ENCODE measurements at regions not wholly inside any gene's neighbourhood (a gene's known extent, or its start where the extent isn't known, plus 50 kb on each side); places are given as distances from the start of the nearest gene placed in this dataset.

DNA sequence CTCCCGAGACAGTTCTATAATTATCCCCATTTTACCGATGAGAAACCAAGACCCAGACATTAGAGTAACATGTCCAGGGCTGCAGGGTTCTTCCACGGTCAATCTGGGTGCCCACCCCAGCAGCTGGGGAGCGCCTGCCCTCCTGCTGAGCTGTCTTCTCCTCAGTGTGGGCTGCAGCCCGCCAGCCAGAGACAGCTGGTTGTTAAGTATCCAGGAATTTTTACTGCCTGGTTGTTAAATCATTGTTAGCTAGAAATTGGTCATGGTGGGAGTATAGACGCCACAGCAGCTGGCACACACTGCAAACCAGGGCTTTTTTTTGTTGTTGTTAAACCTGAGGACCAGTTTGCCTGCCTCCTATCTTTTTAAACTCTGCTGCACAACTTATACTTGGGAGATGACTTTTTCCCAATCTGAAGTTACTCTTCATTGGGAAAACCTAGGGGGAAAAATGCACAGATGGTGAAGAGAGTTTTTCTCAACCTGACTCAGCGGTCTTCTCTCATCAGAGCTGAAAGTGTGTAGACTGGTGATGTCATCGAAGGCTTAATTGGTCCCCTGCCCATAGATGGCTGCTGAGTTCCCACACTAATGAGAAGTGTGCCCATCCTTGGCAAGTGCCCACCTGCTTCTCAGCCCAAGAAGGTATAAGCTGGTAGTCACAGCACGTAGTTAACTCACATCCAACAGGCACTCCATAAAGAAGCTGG lies 208.6 kb downstream of the DRD1 start:
- DNase-seq, result no peak

DNA sequence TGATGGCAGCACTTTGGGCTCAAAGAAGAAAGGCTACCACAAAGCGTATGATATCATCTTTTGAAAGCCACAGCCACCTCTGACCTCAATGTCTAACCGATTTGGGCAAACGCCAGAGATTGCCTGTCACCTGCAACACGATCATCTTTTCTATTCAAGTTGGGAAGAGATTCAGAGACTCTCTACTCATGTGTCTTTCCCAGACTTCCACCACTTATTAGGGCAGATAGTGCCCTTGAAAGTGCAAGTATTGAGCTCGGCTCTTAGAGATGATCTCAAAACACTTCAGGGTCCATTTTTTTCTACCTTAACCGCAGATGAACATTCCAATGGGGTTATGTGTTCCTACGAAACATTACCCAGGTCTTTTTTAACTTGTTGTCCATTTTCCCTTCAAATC lies 213.7 kb downstream of the DRD1 start:
- DNase-seq, result no peak

DNA sequence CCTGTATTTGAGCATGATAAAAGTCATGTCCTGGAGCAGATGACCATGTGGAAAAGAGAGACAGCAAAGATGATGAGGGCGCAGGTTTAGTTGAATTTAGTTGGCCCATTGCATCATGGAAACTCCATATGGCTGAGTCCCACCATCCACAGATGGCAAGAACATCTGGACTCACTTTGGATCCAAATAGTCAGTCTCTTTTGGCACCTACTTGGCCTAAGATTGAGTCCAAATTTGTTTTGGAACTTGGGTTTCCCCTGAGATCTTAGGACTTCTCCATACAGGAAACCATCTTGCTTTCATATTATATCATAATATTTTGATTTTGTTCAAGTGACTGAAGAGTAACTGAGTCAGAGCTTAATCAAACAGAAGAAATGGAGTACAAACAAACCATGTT lies 217.5 kb downstream of the DRD1 start:
- DNase-seq, result no peak

DNA sequence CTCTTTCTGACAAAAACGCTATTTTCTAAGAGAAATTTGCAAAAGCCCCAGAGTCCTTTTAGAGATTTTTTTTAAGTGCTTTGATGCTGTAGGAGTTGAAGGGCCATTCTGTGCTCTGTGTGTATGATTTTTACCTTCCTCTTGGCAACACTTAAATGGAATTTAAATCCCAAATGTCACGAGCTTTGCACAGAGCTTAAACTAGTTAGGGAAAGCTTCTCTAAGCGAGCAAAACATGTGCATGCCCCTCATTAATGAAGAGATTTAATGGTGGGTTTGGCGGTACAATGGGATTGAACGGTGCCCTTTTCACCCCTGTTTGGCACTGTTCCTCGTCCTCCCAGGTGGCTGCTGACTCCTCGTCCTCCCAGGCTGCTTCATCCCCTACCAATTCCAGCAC lies 220.7 kb downstream of the DRD1 start:
- no peak for DNase-seq

DNA sequence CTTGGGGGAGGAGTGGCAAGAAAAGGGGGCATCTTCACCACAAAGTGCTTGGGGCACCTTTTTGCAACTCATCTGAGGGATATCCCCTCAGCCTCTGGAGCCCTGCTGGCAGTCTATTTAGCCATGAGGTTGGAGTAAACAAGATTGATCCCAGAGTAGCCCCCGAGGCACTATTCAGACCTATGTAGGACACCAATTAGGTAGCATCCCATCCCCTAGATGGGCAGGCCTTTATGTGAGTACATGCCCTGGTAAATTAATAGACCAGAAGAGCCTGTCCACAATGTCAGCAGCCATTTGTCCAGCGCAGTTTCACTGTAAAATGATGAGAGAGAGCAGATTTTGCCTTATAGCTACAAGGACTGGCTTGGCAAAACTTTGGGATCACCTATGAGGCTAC lies 221.4 kb downstream of the DRD1 start:
- no peak for DNase-seq

DNA sequence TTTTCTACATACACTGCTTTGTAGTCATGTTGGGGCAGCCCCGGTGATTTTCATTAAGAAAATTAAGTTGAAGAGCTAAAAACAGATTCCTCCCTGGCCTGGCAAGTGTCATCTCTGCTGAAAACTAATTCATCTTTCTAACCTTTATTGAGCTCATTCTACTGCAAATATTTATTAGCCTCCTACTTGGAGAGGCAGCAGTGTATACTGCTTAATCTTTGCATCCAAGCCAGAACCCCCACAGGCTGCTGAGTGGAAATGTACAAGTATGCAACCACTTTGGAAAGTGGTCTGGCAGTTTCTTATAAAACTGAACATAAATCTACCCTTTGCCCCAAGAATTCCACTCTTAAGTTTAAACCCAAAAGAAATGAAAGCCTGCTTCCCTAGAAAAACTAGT lies 223.4 kb downstream of the DRD1 start:
- DNase-seq, result no peak

DNA sequence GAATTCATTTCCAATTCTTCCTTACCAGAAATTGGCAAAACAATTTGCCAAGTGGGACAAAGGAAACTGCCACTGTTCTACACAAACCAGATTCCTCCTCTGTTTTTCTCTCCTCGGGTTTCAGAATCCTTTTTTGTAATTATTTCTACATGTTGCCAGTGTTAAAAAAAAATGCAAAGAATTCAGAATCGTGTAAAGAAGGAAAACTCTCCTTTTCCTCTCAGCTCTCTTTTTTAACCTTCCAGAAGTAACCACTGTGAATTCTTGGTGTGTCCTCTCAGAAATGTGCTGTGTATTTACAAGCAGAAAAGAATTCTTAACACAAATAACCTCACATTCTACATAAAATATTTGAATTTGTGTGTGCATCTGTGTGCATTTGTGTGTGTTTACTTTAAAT lies 224.6 kb downstream of the DRD1 start:
- no peak for DNase-seq

DNA sequence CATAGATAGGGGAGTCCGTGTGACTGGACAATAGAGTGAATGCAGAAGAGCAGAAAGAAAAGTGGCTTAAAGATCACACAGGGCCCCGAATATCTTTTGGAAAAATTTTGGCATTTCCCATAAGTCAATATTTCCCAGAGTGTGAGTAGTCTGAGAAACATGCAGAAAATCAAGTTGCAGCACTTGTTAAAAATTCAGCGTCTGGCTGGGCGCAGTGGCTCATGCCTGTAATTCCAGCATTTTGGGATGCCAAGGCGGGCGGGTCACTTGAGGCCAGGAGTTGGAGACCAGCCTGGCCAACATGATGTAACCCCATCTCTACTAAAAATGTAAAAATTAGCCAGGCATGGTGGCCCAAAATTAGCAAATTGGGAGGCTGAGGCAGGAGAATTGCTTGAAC lies 227.0 kb downstream of the DRD1 start:
- DNase-seq, result no peak

DNA sequence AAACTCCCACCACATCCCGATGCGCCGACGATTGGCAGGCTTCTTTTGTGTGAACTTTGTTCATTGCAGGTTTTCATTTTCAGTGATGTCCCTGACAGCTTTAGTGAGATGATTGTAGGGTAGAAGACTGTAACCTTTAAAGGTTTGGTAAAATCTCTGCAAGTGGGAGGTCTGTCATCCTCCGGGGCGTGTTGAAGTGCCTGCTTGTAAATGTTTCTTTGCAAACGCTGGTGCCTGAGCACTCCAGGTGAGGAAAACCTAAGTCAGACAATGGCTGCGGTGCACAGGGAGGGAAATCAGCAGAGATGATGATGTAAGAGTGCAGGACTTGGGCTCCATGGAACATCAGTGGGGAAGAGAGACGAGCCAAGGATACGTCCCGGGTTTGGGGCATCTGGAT lies 228.1 kb downstream of the DRD1 start:
- no peak for DNase-seq

DNA sequence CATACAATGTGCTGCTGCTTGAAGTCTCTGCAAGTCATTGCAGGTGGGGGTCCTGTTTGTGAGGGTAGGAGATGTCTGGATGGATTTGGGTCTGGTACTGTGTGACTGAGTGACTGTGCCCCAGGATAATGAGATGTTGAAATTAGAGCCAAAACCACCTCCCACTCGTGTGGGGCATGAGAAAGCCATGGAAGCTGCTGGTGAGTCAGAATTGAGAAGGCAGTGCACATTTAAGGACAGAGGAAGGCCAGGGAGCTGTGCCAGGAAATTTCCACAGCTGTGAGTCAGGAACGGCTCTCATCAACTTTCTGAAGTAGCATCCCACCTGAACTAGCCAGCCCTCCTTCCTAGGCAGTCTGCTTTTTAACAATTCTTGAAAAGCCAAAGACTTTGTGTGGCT lies 229.8 kb downstream of the DRD1 start:
- peak; percentile 10 for DNase-seq

DNA sequence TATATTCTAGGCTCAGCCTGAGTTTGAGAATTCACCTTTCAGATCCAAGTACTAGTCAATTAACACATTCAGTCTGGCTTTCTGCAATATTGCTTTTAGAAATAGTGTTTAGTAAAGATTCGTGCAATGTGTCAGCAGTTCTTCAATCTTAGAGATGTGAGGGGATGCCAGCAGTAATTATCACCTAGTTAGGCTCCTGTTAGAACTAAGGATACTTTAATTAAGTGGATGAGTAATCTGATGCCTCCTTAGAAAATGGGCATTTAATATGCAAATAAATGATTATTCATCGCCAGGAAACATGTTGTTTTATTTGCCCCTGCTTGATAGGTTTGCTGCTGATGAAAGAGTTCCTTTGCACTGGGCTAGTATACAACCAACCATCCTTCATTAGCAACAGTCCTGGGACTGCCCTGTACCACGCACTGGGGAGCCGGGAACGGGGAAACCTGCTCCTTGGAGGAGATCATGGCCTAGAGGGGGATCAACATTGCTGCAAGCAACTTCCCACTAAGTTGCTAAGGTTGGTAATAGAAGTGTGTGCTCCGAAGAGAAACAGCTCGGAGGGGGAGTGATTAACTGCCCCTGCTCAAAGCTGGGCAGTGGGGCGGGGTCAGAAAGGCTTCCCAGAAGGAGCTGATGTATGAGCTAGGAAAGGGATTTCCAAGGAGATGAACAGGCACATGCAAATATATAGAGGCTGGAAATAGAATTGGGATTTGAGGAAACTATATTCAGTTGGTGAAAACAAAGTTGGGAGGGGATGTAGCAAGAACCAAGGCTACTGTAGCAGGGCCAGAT lies 231.8 kb downstream of the DRD1 start:
- no peak for DNase-seq

DNA sequence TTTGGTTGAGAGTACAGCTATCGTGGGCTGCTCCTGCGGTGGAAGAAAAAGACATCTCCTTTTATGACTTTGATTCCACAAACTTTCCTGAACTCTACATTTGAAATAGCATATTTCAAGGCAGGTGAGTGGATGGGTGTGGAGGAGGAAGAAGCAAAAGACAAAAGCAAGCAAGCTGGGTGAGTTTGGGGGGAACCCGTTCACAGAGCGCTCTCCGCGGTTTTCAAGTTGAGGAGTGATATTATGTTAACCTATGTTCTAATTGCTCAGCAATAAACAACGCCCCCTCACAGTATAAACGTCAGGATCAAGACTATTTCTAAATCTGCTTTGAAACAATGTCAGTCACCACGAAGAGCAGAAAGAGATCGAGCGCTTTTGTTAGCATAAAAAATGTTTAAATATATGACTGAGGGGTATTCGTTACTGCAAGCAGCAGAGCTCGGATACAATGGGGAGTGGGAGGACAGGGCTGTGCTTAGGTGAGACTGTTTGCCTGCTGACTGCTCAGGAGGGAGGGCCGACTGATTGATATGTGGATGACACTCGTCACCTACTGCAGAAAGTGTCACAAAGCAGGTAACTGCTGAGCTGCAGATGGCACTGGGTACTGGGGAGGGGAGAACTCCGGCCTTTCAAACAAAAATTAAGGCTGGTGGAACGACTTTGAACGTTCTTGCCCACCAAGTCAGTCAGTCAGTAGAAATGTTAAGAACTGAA lies 236.5 kb downstream of the DRD1 start:
- DNase-seq, result no peak

DNA sequence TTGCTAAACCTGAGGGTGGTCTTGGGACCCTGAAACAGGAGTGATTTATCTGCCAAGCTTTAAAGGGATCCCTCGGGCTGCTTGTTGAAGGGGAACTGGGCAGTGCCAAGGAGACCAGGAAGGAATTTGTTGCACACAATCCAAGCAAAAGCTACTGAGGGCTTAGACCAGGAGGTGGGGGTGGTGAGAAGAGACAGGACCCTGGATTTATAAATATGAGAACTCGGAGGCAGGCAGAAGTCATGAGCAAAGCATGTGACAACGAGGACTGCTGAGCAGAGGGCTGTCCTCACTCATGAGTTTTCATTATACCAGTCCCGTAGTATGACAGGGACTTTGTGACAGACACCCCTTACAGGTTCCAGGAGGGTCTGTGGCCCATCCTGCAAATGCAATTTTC lies 237.3 kb downstream of the DRD1 start:
- DNase-seq, result no peak

DNA sequence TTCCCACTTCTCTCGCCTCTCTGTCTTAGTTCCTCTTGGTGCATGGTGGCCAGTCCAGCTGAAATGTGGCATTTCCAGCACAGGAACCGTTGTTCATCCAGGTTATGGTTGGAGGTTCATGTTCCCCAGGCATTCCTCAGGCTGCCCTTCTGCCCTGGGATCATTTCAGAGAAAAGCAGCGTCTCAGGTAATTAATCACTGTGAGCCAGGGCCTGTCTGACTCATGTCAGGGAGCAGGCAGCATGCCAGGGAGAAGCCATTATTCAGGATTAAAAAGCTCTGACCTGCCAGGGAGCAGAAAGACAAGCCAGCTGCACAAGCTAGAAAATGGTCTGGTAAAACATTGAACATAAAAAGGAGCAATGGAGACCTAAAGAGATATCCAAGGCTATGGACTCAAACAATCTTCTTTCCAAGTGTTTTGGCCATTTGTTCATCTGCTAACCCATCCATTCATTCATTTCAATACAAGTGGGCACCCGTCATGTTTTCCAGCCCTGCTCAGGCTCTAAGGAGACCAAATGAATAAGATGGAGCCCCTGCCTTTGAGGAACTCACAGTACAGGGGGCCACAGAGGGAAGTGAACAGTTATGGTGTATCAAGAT lies 241.4 kb downstream of the DRD1 start:
- no peak for DNase-seq

DNA sequence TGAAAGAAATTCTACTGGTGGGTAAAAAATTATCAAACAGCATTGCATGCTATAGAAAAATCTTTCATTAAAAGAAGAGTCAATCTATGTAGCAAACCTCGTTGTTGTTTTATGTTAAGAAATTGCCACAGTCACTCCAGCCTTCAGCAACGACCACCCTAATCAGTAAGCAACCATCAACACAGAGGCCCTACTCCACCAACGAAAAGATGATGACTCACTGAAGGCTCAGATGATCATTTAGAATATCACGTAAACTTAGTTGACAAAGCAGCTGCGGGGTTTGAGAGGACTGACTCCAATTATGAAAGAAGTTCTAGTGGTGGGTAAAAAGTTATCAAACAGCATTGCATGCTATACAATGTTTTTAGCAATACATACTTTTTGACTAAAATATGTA lies 242.6 kb downstream of the DRD1 start:
- no peak for DNase-seq

DNA sequence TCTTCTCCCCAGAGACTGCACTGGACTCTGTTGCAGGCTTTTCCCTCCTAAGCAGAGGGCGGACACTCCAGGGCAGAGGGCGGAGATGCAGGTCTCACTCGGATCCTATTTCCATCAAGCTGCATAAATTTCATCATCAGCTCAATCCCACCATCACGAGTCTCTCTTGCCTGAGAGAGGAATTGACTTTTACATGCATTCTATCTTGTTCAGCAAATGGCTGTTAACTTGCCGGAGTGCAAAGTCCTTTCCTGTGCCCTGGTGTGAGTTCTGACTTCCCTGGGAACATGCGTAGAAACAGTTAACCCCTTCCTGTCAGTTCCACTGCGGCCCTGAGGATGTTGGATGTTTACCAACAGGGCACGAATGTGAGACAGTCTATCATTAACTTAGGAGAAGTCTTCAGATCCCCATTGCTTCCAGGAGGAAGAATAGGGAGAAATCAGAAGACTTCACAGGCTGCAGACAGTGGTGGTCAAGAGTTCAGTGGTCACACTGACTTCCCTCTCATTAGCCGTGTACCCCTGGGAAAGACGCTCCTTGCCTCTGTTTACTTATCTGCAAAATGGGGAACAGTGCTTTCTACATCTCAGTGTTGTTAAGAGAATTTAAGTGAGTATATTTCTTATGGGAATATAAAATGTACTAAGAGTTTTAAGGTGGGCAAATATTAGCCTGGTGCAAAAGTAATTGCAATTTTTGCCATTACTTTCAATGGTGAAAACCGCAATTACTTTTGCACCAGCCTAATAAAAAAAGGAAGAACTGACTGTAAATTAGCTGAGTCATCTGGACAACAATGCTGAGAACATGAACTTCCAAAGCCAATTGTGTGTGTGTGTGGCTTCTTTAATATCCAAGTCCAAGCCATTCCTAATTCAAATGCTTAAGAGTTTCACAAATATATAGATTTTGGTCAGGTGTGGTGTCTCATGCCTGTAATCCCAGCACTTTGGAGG lies 248.0 kb downstream of the DRD1 start:
- DNase-seq, result no peak

DNA sequence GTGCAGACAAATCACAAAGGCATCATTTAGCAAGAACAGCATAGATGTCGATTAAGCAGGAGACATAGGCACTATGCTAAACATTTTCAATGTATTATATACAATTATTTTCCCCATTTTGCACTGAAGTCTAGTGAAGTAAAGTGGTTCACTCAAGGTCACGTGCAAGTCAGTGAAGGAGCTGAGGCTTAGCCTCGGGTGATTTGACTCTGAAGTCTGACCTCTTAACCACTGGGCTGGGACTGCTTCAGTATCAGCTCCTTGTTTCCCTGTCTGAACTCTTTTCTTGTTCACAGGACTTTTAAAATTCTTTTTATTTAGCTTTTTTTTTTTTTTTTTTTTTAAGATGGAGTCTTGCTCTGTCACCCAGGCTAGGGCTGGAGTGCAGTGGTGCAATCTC lies 262.7 kb downstream of the DRD1 start:
- no peak for DNase-seq

DNA sequence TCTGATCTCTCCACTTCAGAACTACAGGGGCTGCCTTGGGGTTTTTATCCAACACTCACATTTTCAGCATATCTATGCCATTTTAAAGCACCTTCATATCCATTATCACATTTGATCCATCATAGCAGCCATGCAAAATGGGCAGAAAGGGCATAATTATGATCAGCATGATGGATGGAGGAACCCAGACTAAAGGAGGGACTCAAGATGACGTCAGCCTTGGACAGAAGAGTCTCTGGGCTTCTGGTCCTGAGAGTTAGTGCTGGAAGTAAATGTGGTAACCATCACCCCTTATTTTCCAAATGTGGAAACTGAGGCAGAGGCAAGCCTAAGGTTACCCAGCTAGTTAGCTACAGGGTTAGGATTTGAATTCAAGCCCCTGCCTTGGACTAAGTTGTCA lies 273.1 kb downstream of the DRD1 start:
- no peak for DNase-seq

DNA sequence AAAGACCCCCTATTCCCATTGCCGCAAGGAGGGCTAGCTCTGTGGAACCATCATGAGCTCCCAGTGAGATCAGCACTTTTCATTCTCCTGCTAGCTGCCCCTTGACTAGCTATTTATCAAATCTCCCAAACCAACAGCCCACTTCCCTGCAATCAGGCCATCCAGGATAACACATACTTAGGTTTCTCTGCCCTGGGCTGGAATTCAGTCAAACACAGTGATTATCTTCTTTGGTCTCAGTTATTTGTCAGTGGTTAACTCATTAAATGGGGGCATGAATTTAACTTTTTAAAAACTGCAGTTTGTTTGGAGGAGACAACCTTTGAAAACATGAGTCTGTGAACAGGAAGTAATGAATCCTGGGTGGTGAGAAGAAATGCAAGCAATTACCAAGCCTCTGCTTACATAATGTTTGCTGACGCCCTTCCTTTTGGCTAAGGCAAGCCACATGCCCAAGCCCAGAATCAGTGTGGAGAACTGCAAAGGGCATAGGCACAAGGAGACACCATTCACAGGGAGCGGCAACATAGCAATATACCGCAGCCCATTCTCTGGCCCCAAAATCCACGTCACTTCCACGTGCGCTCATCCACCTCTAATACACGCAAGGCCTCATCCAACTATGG lies 275.0 kb downstream of the DRD1 start:
- DNase-seq, result no peak

DNA sequence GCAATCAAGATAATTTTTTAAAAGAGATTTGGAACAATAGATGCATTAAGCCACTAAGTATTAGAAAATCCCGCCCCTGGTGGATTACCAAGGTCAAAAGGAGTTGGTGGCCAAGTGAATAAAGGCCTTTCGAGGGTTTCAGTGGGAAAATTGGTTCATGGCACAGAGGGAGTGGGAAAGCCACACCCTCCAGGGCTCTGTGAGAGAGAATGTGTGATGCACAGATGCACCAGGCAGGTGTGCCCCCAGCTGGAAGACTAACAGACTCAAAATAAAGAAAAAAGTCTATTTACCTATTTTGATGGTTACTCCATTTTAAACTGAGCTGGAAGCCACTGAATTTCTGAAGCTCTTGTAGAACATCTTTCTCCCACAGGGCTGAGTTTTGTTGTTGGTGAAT lies 278.0 kb downstream of the DRD1 start:
- no peak for DNase-seq

DNA sequence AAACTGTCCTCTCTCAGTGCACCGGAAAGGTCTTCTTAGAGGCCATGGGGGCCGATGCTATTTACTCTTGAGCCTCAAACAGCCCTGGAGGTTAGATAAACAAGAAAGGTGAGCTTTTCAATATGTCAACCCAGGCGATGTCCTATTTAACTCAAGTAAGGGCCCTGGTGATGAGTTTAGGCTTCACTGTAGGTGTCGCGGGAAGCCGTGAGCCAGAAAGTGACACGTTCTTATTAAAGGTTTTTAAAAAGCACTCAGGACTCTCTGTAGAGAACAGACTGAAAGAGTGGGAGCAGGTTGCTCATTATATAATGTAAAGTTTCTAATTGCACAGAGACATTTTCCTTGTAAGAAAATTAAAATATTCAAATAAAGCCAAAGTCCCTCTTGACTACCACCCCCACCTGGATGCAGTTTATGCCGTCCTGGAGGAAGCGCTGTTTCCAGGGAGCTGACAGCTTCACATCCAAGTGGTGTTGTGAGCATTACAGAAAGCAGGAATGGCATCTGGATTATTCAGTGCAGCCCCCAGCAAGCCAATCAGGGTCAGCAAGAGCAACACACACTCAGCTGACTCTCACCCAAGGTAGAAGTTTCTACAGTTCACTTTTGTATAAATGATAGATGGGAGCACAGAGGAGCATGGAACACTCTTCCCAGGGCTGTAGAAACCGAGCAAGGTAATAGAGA lies 280.3 kb downstream of the DRD1 start:
- no peak for DNase-seq
